Tongue (tissue), 1 donor: ENCODE measurements at regions not wholly inside any gene's neighbourhood (a gene's known extent, or its start where the extent isn't known, plus 50 kb on each side); places are given as distances from the start of the nearest gene placed in this dataset.

Experiments
- DNase-seq: peaks from one replicate; pipeline ENCODE4 v3.0.0-alpha.2; 2015

DNA sequence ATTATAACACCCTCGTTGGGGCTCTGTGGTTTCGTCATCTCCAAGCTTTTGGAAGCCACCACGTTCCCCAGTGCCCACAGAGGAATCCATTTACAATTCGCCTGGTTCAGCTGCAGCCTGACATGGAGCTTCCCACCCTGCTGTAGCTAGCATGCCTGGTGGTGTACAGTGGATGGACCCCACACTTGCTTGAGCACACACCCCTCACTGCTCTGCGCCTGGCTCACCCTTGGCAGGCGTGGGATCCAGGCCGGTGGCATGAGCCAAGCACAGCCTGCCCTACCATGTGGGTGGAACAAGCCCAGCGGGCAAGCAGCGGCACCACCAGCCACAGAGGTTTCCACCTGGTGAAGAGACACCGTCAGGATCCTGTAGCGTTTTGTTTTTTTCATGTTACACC, 1045.7 kb upstream of the CDH9 start:
- no peak for DNase-seq

GRCh38 chr5:28082610-28083009, 1044.2 kb upstream of the CDH9 start:
- no peak for DNase-seq

DNA sequence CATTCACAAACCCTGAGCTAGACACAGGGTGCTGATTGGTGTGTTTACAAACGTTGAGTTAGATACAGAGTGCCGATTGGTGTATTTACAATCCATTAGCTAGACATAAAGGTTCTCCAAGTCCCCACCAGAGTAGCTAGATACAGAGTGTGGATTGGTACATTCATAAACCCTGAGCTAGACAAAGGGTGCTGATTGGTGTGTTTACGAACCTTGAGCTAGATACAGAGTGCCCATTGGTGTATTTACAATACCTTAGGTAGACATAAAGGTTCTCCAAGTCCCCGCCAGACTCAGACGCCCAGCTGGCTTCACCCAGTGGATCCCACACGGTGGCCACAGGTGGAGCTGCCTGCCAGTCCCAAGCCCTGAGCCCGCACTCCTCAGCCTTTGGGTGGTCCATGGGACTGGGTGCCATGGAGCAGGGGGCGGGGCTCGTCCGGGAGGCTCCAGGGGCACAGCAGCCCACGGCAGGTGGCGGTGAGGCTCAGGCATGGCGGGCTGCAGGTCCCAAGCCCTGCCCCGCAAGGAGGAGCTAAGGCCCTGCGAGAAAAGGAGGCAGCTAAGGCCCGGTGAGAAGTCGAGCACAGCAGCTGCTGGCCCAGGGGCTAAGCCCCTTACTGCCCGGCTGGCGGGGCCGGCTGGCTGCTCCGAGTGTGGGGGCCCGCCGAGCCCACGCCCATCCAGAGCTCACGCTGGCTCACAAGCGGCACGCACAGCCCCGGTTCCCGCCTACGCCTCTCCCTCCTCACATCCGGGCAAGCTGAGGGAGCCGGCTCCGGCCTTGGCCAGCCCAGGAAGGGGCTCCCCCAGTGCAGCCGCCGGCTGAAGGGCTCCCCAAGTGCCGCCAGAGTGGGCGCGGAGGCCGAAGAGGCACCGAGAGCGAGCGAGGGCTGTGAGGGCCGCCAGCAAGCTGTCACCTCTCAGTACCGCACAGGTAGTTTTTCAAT, 1039.2 kb upstream of the CDH9 start:
- DNase-seq = no peak

GRCh38 chr5:28066856-28067255, 1028.5 kb upstream of the CDH9 start:
- no peak for DNase-seq

- no peak for DNase-seq
Observed at GRCh38 chr5:28065656-28066055, 1027.3 kb upstream of the CDH9 start.

- no peak for DNase-seq
Observed at GRCh38 chr5:28046596-28046995, 1008.2 kb upstream of the CDH9 start.

DNA sequence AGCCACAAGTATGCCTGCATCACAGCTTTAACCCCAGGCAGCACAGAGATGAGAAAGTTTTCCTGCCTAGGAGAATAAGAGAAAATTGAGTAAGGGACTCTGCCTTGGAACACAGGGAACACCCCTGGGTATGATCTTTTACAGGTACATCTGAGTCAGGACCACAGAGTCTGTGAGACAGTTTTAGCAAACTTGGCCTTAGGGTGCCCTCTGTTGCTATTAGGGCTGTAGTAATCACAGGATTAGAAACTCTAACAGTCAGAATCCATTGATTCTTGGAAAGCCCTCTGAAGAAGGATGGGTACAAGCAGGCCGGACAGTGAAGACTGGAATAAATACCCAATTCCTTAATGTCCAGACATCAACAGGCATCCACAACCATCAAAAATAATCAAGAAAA, 989.5 kb upstream of the CDH9 start:
- DNase-seq = no peak

- no peak for DNase-seq
Observed at GRCh38 chr5:28017178-28017577, 978.8 kb upstream of the CDH9 start.

GRCh38 chr5:28014779-28015178, 976.4 kb upstream of the CDH9 start:
- no peak for DNase-seq

DNA sequence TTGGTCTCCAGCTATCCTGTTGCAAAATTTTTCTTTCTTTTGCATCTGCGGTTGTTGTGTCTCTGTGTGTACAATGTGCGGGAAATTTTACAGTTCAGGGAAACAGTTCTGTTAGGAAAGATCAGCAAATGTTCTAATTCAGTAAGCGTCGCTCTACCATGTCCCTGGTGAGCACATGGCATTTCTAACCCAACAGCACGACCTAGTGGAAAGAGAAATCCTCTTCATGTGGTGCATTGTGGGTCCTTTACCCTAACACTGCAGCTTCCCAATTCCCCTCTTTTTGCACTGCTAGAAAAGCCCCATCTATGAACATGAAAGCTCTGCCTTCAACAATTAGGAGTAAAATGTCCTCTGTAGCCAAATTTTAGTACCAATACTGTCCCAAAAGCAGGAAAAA, 974.2 kb upstream of the CDH9 start:
- DNase-seq = no peak

GRCh38 chr5:28009576-28009975, 971.2 kb upstream of the CDH9 start:
- no peak for DNase-seq

DNA sequence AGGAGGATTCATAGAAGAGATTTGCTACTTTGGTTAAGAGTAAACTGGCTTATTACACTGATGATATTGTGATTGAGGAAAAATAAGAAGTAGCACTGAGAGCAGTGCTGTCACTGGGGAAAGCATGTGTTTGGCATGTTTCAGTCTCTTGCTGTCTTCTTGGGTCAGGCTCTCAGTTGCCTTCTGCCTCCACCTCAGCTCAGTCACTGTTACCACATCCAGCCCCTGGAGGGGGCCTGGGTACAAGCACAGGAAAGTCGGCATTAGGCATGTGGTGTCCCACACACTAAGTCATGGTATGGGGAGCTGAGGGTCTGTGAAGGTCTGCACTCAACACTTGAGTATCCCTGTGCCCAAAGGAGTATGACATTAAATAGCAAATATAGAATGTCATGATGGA, 958.3 kb upstream of the CDH9 start:
- no peak for DNase-seq

DNA sequence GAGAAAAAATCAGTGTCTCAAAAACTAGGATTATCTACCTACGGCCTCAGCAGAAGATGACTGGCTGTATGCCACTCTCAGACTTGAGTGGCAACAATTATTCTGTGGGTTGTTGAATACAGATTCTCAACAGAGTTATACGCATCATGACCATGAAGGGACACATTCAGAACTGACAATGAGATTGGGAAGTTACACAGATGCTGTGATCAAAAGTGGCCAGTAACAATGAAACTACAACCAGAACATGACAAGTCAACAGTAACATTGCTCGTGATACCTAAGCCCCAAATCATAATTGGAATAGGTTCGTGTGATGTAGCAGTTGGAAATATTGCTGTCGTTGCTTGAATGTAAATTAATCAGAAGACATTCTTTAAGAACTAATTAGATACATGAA, 957.5 kb upstream of the CDH9 start:
- DNase-seq = no peak

GRCh38 chr5:27978322-27978721, 939.9 kb upstream of the CDH9 start:
- DNase-seq = no peak

- DNase-seq = no peak
Observed at GRCh38 chr5:27969157-27969556, 930.8 kb upstream of the CDH9 start.

- no peak for DNase-seq
Observed at GRCh38 chr5:27963050-27963783, 924.8 kb upstream of the CDH9 start.

GRCh38 chr5:27962198-27962597, 923.8 kb upstream of the CDH9 start:
- no peak for DNase-seq

- peak; percentile 78 for DNase-seq
Observed at GRCh38 chr5:27947088-27947487, 908.7 kb upstream of the CDH9 start.

GRCh38 chr5:27944471-27944870, 906.1 kb upstream of the CDH9 start:
- DNase-seq = no peak

GRCh38 chr5:27938989-27939388, 900.6 kb upstream of the CDH9 start:
- DNase-seq = peak; percentile 12

GRCh38 chr5:27928060-27928459, 889.7 kb upstream of the CDH9 start:
- no peak for DNase-seq

GRCh38 chr5:27911216-27911615, 872.8 kb upstream of the CDH9 start:
- no peak for DNase-seq

GRCh38 chr5:27908341-27908740, 870.0 kb upstream of the CDH9 start:
- no peak for DNase-seq
